ENCODE measurements at regions not wholly inside any gene's neighbourhood (a gene's known extent, or its start where the extent isn't known, plus 50 kb on each side); places are given as distances from the start of the nearest gene placed in this dataset.

DNA sequence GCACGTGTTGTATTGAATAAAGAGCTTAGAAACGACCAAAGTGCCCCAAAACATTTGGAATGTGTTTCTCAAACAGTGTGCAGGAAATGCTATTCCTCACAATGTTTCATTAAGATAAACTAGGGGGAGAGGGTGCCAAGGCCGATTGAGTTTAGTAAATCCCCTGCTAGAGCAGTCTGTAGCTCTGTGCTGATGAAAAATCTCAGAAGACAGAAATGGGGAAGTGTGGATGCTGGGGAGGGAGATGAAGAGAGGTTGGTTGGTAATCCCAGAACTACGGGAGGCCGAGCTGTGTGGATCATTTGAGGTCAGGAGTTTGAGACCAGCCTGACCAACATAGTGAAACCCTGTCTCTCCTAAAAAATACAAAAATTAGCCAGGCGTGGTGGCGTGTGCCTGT lies 121.2 kb downstream of the FOXB1 start:
- TF ChIP-seq RXRA (IDR thresholded peaks at IDR 0.05) (no peak), CTCF (IDR thresholded peaks at IDR 0.05; ENCODE audit: low read depth, low read length, missing input control) (no peak), ZBTB33 (IDR thresholded peaks at IDR 0.05) (no peak), YY1 (IDR thresholded peaks at IDR 0.05) (no peak)
